Mucosa of rectum (tissue), 2 donors: ENCODE measurements at regions not wholly inside any gene's neighbourhood (a gene's known extent, or its start where the extent isn't known, plus 50 kb on each side); places are given as distances from the start of the nearest gene placed in this dataset.

ENCODE experiments used
- H3K27ac ChIP-seq, 2 donors: one replicate each; pipeline ENCODE4 v1.7.0; 2013; ENCODE audit warnings: inconsistent platforms in 2 of 2, low read depth in 2 of 2, low read length in 2 of 2
- H3K27me3 ChIP-seq, 2 donors: one replicate each; pipeline ENCODE4 v1.7.0; 2013; ENCODE audit warnings: low read length in 2 of 2; ENCODE audit not compliant: control insufficient read depth in 2 of 2, insufficient read depth in 2 of 2
- H3K36me3 ChIP-seq, 2 donors: one replicate each; pipeline ENCODE4 v1.7.0; 2013; ENCODE audit warnings: low read length in 2 of 2; ENCODE audit not compliant: control insufficient read depth in 2 of 2, insufficient read depth in 2 of 2
- H3K4me1 ChIP-seq, 2 donors: one replicate each; pipeline ENCODE4 v1.7.0; 2013; ENCODE audit warnings: low read length in 2 of 2, mild to moderate bottlenecking in 1 of 2; ENCODE audit not compliant: control insufficient read depth in 2 of 2, insufficient read depth in 2 of 2
- H3K4me3 ChIP-seq, 2 donors: one replicate each; pipeline ENCODE4 v1.7.0; 2013; ENCODE audit warnings: low read length in 2 of 2
- H3K9ac ChIP-seq, 2 donors: one replicate each; pipeline ENCODE4 v1.7.0; 2013; ENCODE audit warnings: low read length in 2 of 2, low read depth in 1 of 2, mild to moderate bottlenecking in 1 of 2
- H3K9me3 ChIP-seq, 2 donors: one replicate each; pipeline ENCODE4 v1.7.0; 2013; ENCODE audit warnings: low read length in 2 of 2; ENCODE audit not compliant: control insufficient read depth in 2 of 2
- donor health status: healthy.
- donor health status: Normal muscosa, but diverticular disease.

DNA sequence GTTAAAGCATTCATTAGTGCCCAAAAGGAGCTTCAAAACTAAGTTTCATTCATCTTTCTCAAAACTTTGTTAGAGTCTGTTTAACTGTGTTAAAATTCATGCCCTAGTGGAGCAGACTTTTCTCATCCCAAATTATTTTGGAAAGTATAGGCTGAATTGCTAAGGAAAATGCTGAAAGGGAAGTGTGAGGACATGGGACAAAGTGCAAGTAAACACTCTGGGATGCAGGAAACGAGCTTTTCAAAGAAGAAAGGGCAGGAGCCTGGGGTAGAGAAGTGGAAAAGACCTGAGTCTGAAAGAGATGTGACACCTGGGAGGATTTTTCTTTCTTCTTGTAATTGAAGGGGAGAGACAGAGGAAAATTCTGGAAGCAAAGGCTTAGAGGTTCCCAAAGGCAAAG is 93.1 kb upstream of the ANKRD1 start:
- no peaks in the 10 kb centered on the region for H3K4me1 ChIP-seq
- no peaks in the 10 kb centered on the region for H3K9me3 ChIP-seq
- no peaks in the 10 kb centered on the region for H3K27me3 ChIP-seq
- H3K27ac ChIP-seq: no peak overlapping the region
- H3K4me3 ChIP-seq: no peak overlapping the region
- no peaks in the 10 kb centered on the region for H3K36me3 ChIP-seq
- H3K9ac ChIP-seq: no peak overlapping the region

DNA sequence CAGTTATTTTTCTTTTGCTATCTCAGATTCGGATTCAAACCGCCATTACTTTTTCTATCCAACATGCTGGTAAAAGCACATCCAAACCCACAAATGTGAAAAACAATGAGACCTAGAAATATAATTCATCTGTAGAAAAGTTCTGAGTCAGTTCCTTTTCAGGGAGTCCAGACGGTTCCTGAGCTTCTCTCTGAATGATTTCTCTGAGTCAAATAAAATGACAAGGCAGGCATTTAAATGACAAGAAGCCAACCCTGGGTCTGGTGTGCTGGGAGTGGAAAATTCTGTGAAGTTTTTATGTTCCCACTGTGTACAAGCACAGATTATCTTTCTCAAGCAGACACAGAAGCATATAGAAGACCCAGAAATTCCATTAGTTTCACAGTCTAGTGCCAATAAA is 96.3 kb upstream of the ANKRD1 start:
- Histone ChIP-seq H3K27ac (no peak overlapping the region), H3K27me3 (peaks cover 0 to 2% of the 10 kb centered on the region in 2 donors), H3K4me3 (no peak overlapping the region), H3K9me3 (no peaks in the 10 kb centered on the region), H3K4me1 (no peaks in the 10 kb centered on the region), H3K36me3 (no peaks in the 10 kb centered on the region), H3K9ac (no peak overlapping the region)

DNA sequence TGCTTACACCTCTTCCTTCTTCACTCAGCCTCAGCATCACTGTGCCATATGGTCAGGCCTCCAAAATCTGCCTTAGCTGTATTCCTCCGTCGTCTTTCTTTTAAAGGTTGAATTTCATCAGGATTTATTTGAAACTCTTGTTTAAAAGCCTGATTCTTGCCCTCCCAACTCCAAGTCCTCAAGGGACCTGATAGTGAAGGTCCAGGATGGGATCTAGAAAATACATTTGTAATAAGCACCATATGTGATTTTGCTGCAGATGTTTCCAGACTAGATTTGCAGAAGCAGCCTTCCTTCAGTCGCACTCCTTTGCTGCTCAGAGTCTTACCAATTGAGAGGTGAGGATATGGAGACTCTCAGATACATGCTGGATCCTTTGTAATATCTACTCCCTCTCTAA is 101.0 kb upstream of the ANKRD1 start:
- Histone ChIP-seq H3K9me3 (no peaks in the 10 kb centered on the region), H3K27ac (no peak overlapping the region)

DNA sequence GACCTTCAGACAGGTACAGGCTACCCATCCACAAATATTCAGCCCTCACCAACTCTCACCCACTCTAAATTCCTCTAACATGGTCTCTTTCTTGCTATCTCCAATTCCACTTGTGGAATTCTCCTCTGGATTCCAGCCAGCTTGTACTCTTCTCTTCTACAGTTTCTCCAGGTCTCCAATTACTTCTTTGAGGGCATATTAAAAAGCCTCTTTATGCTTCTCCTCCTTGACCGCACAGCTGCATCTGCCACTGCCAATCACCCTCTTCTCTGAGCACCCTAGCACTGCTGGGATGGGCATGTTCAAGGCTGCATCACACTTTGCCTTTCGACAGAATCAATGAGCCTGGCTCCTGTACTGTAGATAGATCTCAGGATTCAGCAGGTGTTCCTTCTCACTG is 101.5 kb upstream of the ANKRD1 start:
- Histone ChIP-seq H3K9ac (no peak overlapping the region), H3K9me3 (no peaks in the 10 kb centered on the region), H3K27me3 (peaks cover 0 to 2% of the 10 kb centered on the region in 2 donors), H3K4me1 (no peaks in the 10 kb centered on the region), H3K27ac (no peak overlapping the region), H3K36me3 (no peaks in the 10 kb centered on the region), H3K4me3 (no peak overlapping the region)

More for the DNA sequence above, 101.0 kb upstream of the ANKRD1 start:
- Histone ChIP-seq H3K27me3 (peaks cover 0 to 2% of the 10 kb centered on the region in 2 donors), H3K4me3 (no peak overlapping the region), H3K4me1 (no peaks in the 10 kb centered on the region), H3K36me3 (no peaks in the 10 kb centered on the region), H3K9ac (no peak overlapping the region)

DNA sequence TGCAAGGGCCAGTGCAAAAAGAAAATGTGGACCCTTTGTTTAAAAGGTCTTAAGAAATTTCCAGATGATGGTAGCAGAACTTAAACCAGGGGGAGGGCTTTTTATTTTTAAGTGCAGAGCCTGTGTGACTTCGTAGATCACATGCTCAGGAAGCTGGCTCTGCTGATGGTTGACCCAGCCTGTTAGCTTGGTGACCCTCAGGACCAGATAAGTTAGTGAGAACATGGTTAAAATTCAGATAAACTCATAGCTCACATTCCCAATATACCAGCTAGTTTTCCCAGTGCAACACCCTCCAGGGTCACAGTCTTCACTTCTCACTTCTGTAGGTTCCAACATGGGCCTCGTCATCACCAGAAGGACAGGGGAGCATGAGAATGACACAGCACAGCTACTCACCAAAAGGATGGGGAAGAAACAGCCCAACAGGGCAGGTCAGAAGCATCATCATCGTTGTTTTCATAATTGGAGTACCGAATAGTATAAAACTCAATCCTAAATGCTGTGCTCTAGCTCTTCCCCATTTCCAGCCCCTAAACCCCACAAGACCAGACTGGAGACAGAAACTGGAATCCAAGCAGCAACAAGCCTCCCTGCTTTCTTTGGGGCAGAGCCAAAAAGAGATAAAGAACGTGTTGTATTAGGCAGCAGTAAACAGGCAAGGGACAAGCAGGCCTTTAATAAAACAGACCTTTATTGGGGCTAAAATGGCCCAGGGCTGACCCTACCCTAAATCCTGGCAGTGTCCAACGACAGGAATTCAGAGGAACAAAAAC is 102.2 kb upstream of the ANKRD1 start:
- Histone ChIP-seq H3K4me1 (no peaks in the 10 kb centered on the region), H3K4me3 (no peak overlapping the region), H3K27me3 (peaks cover 0 to 2% of the 10 kb centered on the region in 2 donors), H3K9ac (no peak overlapping the region), H3K27ac (no peak overlapping the region), H3K36me3 (no peaks in the 10 kb centered on the region), H3K9me3 (no peaks in the 10 kb centered on the region)

DNA sequence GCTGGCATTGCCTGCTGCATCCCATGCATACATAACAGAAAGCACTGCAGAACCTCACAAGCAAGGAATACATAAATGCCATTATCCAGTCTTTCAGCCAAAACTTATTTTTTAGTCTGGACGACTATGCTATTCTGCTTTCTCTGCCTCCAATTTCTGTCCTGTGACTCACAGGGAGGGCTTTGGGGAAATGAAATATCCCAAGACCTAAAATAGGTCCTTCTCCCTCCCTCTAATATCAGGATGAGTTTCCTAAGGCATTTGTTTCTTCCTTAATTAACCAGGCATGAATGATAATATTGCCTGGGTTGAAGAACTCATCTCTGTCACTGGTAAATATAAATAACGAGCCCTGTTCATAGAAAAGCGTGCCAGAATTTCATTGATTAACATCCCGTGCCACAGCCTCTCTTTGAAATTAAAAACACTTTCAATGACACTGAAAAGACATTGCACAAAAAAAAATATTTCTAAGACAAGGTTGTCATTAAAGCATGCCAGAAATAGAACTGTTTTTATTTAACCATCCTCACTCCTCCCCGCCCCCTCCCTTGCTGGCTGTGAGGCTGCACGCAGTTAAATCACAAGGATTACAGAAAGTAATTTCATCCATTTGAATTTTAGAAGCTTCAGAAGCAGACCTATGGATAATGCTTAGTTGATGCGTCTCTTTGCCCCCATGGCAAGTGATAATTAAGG is 103.0 kb upstream of the ANKRD1 start:
- Histone ChIP-seq H3K4me3 (no peak overlapping the region), H3K27ac (no peak overlapping the region), H3K9ac (no peak overlapping the region), H3K9me3 (no peaks in the 10 kb centered on the region), H3K4me1 (no peaks in the 10 kb centered on the region), H3K36me3 (no peaks in the 10 kb centered on the region), H3K27me3 (peaks cover 0 to 2% of the 10 kb centered on the region in 2 donors)

DNA sequence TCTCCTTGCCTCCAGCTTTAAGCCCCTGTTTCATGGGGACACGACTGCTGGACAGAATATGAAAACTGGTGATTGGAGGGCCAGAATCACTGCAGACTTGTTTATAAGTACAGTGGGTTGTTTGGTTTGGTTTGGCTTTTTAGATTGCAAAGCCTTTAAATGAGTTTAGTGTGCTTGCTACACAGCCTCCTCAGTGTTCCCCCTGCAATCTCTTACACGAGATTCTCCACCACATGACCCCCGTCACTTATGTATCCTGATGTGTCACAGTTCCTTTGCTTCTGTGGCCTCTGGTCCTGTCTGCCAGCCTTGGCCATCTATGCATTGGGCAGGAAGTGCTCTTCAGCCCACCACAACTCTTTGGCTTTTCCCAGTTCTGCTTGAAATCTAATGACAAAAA is 103.7 kb upstream of the ANKRD1 start:
- Histone ChIP-seq H3K36me3 (no peaks in the 10 kb centered on the region), H3K27me3 (peaks cover 0 to 2% of the 10 kb centered on the region in 2 donors), H3K9ac (no peak overlapping the region), H3K4me3 (no peak overlapping the region), H3K4me1 (no peaks in the 10 kb centered on the region), H3K9me3 (no peaks in the 10 kb centered on the region), H3K27ac (no peak overlapping the region)

DNA sequence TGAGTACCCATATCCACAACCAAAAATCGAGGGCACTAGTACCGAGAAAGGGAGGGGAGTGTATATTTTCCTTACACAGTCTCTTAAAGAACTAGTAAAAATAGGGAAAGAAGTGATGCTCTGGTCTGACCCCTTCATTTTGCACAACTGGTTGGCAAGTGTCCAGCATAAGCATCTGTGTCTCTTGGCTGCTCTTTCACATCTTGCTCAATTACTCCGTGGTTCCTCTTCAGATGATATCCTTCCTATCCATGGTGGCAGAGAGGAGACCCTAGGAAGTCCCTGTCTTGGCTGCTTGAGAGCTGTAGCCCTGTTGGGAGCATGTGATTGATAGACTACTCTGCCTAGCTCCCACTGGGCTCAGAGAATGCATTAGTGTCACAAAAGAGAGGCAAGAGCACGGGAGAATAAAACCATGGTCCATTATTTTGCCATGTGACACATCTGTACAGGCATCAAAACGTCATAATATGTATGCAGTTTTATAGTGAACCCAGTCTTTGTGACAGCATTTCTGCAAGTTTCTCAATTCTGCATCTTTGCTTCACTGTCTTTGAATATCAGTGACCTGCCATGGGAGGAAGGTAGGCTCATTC is 111.8 kb upstream of the ANKRD1 start:
- no peak overlapping the region for H3K27ac ChIP-seq
- H3K27me3 ChIP-seq: no peaks in the 10 kb centered on the region
- H3K9ac ChIP-seq: no peak overlapping the region
- H3K36me3 ChIP-seq: no peaks in the 10 kb centered on the region
- no peaks in the 10 kb centered on the region for H3K4me1 ChIP-seq
- no peak overlapping the region for H3K4me3 ChIP-seq
- no peaks in the 10 kb centered on the region for H3K9me3 ChIP-seq

DNA sequence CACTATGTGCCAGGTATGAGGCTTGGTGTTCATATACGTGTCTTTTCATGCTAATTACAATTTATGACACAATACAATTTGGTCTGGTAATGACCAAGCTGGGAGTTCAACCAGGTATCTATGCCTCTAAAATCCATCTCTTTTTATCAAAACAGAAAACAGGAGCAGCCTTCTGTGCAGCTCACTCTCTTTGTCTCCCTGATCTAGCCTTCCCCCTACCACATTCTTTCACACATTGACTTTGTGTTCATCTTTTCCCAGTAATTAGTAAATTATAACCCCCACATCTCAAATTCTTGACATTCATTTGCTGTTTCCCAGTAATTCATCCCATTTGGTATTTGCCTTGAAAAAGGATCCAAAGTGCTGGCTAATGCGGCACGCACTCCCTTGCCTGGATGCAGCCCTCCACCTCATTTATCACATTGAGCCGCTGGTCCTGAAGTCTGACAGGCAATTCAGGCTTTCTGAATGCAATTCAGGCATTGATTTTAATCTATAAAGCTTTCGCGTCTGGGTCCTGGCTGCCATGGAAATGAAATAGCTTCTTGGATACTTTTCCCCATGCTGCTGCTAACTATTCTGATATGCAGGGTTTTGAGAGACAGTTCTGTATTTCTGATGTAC is 112.5 kb upstream of the ANKRD1 start:
- H3K27me3 ChIP-seq: no peaks in the 10 kb centered on the region
- no peak overlapping the region for H3K27ac ChIP-seq

DNA sequence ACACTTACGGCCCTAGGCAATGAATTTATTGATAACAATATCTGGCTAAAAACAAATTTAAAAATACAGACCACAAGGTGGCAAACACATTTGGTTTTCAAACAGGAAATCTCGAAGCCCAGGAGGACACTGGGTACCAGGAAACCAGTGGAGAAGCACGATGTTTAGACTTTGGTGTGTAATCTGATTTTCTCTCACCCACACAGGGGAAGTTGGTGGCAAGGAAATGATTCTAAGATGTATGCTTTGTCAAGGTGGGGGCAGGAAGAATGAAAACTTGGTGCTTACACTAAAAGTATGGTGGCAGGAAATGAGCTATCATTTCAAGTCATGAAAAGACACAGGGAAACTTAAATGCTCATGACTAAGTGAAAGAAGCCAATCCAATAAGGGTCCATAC is 113.2 kb upstream of the ANKRD1 start:
- H3K9ac ChIP-seq: no peak overlapping the region
- no peaks in the 10 kb centered on the region for H3K4me1 ChIP-seq
- H3K9me3 ChIP-seq: no peaks in the 10 kb centered on the region
- H3K27ac ChIP-seq: no peak overlapping the region
- no peak overlapping the region for H3K4me3 ChIP-seq
- H3K36me3 ChIP-seq: no peaks in the 10 kb centered on the region
- H3K27me3 ChIP-seq: no peaks in the 10 kb centered on the region

More for the DNA sequence above, 112.5 kb upstream of the ANKRD1 start:
- no peaks in the 10 kb centered on the region for H3K9me3 ChIP-seq
- H3K9ac ChIP-seq: no peak overlapping the region
- H3K36me3 ChIP-seq: no peaks in the 10 kb centered on the region
- H3K4me1 ChIP-seq: no peaks in the 10 kb centered on the region
- H3K4me3 ChIP-seq: no peak overlapping the region
